IMR-90 (cell line): ENCODE measurements at regions not wholly inside any gene's neighbourhood (a gene's known extent, or its start where the extent isn't known, plus 50 kb on each side); places are given as distances from the start of the nearest gene placed in this dataset.
A peak's percentile ranks its signal among the peaks of the same experiment; 100 is the strongest.

Experiments used
- ATAC-seq: fragments of 200-7000 bp; cut with Tn5 transposase; 2 replicates; pipeline ENCODE4 v1.9.1; 2020; ENCODE audit warnings: low read depth, mild to moderate bottlenecking, moderate library complexity
- BruUV-seq: library from RNA; stranded (reverse); fragments of 400-500 nt; replicated peaks from 2 replicates; lab custom pipeline; 2021; lab: Mats Ljungman, UMichigan
- CTCF ChIA-PET: fragments of 300-600 bp; formaldehyde crosslinking; extraction: SDS; loops from one replicate; lab custom pipeline; 2021; ENCODE audit warnings: antibody characterized with exemption; lab: Yijun Ruan, JAX
- POLR2A ChIA-PET: fragments of 300-600 bp; sonication (Branson Sonifier 250); formaldehyde crosslinking; loops from one replicate; lab custom pipeline; 2022; ENCODE audit warnings: antibody characterized with exemption; ENCODE audit not compliant: unreplicated experiment; lab: Charles Lee
- DNase-seq: peaks from one replicate; pipeline ENCODE4 v3.0.0; 2013
- H2AFZ ChIP-seq: replicated peaks from 2 replicates; pipeline ENCODE3; 2013; ENCODE audit warnings: low read length, mild to moderate bottlenecking; ENCODE audit not compliant: poor library complexity
- H2AK5ac ChIP-seq: 2 replicates; pipeline ENCODE4 v1.6.1; 2013; ENCODE audit warnings: low read depth, low read length, inconsistent platforms
- H2AK9ac ChIP-seq: replicated peaks from 2 replicates; pipeline ENCODE3; 2013; ENCODE audit warnings: mild to moderate bottlenecking, low read depth, low read length, moderate library complexity; ENCODE audit not compliant: poor library complexity
- H2BK120ac ChIP-seq: 2 replicates; pipeline ENCODE4 v1.6.1; 2013; ENCODE audit warnings: low read depth, low read length, inconsistent platforms
- H2BK15ac ChIP-seq: 3 replicates; pipeline ENCODE4 v1.6.1; 2013; ENCODE audit warnings: low read depth, low read length, inconsistent platforms
- H2BK20ac ChIP-seq: 2 replicates; pipeline ENCODE4 v1.6.1; 2013; ENCODE audit warnings: low read depth, mild to moderate bottlenecking, inconsistent platforms, low read length, moderate library complexity
- H2BK5ac ChIP-seq: 2 replicates; pipeline ENCODE4 v1.6.1; 2013; ENCODE audit warnings: mild to moderate bottlenecking, low read depth, low read length, inconsistent platforms; ENCODE audit not compliant: poor library complexity, severe bottlenecking
- H3K14ac ChIP-seq: replicated peaks from 2 replicates; pipeline ENCODE4 v1.6.1; 2013; ENCODE audit warnings: low read depth, low read length, inconsistent platforms
- H3K18ac ChIP-seq: 2 replicates; pipeline ENCODE4 v1.6.1; 2013; ENCODE audit warnings: low read depth, low read length, control low read depth
- H3K23ac ChIP-seq: 2 replicates; pipeline ENCODE4 v1.6.1; 2013; ENCODE audit warnings: low read depth, low read length, inconsistent platforms
- H3K27ac ChIP-seq: 2 replicates; pipeline ENCODE4 v1.5.1; 2013; ENCODE audit warnings: mild to moderate bottlenecking, control low read depth, low read length; ENCODE audit not compliant: insufficient read depth
- H3K27me3 ChIP-seq: 2 replicates; pipeline ENCODE4 v1.6.1; 2013; ENCODE audit warnings: low read length; ENCODE audit not compliant: control insufficient read depth, insufficient read depth
- H3K36me3 ChIP-seq: 2 replicates; pipeline ENCODE4 v1.6.1; 2013; ENCODE audit warnings: low read length, mixed read lengths; ENCODE audit not compliant: control insufficient read depth, insufficient read depth
- H3K4ac ChIP-seq: 2 replicates; pipeline ENCODE4 v1.6.1; 2013; ENCODE audit warnings: low read depth, low read length, inconsistent platforms
- H3K4me1 ChIP-seq: 2 replicates; pipeline ENCODE4 v1.6.1; 2013; ENCODE audit warnings: low read length, mixed read lengths; ENCODE audit not compliant: control insufficient read depth, insufficient read depth
- H3K4me2 ChIP-seq: 2 replicates; pipeline ENCODE4 v1.6.1; 2013; ENCODE audit warnings: low read depth, mild to moderate bottlenecking, control low read depth, low read length, moderate library complexity
- H3K4me3 ChIP-seq: 2 replicates; pipeline ENCODE4 v1.5.1; 2013; ENCODE audit warnings: low read depth, mild to moderate bottlenecking, control low read depth, low read length, moderate library complexity; ENCODE audit not compliant: insufficient read depth
- H3K56ac ChIP-seq: 2 replicates; pipeline ENCODE4 v1.6.1; 2013; ENCODE audit warnings: low read length, inconsistent platforms; ENCODE audit not compliant: insufficient read depth; ENCODE audit errors: extremely low read depth
- H3K79me1 ChIP-seq, 2 experiments: 2 replicates each; pipeline ENCODE4 v1.6.1; 2013; ENCODE audit warnings: low read length in 2 of 2, inconsistent platforms in 1 of 2, low read depth in 1 of 2
- H3K9ac ChIP-seq: 2 replicates; pipeline ENCODE4 v1.6.1; 2013; ENCODE audit warnings: low read depth, low read length, control low read depth
- H3K9me1 ChIP-seq: 2 replicates; pipeline ENCODE4 v1.6.1; 2013; ENCODE audit warnings: low read length, inconsistent platforms; ENCODE audit not compliant: insufficient read depth
- H3K9me3 ChIP-seq: 2 replicates; pipeline ENCODE4 v1.6.1; 2013; ENCODE audit warnings: low read length; ENCODE audit not compliant: control insufficient read depth, insufficient read depth
- H4K20me1 ChIP-seq: 2 replicates; pipeline ENCODE4 v1.6.1; 2013; ENCODE audit warnings: low read length, inconsistent platforms; ENCODE audit not compliant: insufficient read depth
- H4K5ac ChIP-seq: 2 replicates; pipeline ENCODE4 v1.6.1; 2013; ENCODE audit warnings: mild to moderate bottlenecking, low read depth, low read length, control low read depth
- H4K8ac ChIP-seq, 2 experiments: 2 replicates each; pipeline ENCODE4 v1.6.1; 2013; ENCODE audit warnings: low read depth in 2 of 2, low read length in 2 of 2, control low read depth in 1 of 2, inconsistent platforms in 1 of 2
- H4K91ac ChIP-seq: 2 replicates; pipeline ENCODE4 v1.6.1; 2013; ENCODE audit warnings: low read depth, low read length, inconsistent platforms; ENCODE audit not compliant: insufficient read depth
- CEBPB ChIP-seq: IDR thresholded peaks from 2 replicates; pipeline ENCODE4 v1.6.1; 2012; ENCODE audit warnings: low read depth, low read length, improper control_type of control experiment
- WGBS, 2 experiments: methylation state at CpG; one replicate each; pipeline versions ENCODE4 v1.1.5 to v1.1.7; 2013; ENCODE audit warnings: missing lambda C conversion rate in 2 of 2; ENCODE audit not compliant: insufficient read length in 1 of 2; ENCODE audit errors: extremely low coverage in 2 of 2; 5-methylcytosine and 5-hydroxymethylcytosine counted together
- dilution Hi-C: fragments of 300-500 bp; cut with HindIII; formaldehyde crosslinking; loops from one replicate; pipeline ENCODE4 v1.14.3; 2018; ENCODE audit warnings: low sequenced_read_pairs; ENCODE audit not compliant: unreplicated experiment
- in situ Hi-C: fragments of 300-500 bp; cut with MboI; formaldehyde crosslinking; loops from 3 replicates; pipeline ENCODE4 v1.14.3; 2019; ENCODE audit warnings: low sequenced_read_pairs, inconsistent platforms, mixed read lengths
- intact Hi-C: fragments of 100-400 bp; cut with micrococcal nuclease; formaldehyde crosslinking; loops from 2 replicates; pipeline ENCODE4 v1.10.0; 2022
- TF ChIP-seq, protein P1 (sequence below): fragments of 150-350 bp; IDR thresholded peaks from 2 replicates; pipeline ENCODE4 v1.6.1; 2017; ENCODE audit warnings: mild to moderate bottlenecking, antibody characterized with exemption, low read length, low read depth

DNA sequence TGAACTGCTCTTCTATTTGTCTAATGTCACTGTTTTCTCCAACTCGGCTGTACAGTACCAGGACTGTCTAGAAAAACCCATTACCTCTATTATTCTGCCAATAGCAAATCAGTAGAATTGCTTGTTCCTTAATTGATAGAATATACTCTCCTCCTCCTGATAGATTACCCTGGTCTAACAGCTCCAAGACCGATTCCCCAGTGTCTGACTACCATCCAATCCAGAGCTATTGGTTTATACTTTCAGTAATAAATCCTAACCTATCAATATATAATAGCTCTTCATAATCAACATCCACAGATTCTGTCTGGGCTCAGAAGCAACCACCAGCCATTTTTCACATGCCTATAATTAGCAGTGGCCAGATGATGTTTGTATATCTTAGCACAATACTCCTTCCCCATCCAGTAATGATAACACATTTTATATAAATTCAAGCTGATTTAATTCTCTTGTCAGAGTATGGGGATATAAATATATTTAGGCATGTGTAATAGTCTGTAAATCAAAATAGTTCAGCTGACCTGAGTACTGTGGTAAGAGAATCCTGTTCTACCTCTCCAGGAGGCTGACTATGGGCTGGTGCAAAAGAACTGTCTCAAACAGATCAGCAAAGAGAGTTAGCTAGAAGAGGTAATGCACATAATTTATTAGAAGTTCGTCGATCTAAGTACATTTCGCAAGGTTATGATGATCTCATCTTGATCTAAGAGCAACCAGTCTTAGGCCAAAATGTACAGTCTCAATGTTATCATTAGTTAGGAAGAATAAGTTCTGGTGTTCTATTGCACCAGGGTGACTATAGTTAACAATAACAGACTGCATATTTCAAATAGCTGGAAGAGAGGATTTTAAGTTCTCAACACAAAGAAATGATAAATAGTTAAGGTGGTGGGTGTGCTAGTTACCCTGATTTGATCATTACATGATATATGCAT lies 193.4 kb downstream of the SHOX2 start:
- peak; percentile 19; the same call in 1 of the 2 replicates for TF ChIP-seq CEBPB
- TF ChIP-seq, protein P1, sequence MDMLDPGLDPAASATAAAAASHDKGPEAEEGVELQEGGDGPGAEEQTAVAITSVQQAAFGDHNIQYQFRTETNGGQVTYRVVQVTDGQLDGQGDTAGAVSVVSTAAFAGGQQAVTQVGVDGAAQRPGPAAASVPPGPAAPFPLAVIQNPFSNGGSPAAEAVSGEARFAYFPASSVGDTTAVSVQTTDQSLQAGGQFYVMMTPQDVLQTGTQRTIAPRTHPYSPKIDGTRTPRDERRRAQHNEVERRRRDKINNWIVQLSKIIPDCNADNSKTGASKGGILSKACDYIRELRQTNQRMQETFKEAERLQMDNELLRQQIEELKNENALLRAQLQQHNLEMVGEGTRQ, result no peak
- Histone ChIP-seq H2AFZ (no peak overlapping the region), H3K4me1 (peaks cover 7% of the 10 kb centered on the region), H3K4me2 (peak overlapping the region; percentile 55; the same call in 1 of the 2 replicates), H3K27me3 (no peaks in the 10 kb centered on the region), H3K9ac (no peak overlapping the region), H3K18ac (no peak overlapping the region; the same call in 1 of the 2 replicates), H4K91ac (no peak overlapping the region), H3K9me1 (no peaks in the 10 kb centered on the region), H3K23ac (no peak overlapping the region), H3K56ac (no peak overlapping the region), H4K20me1 (no peaks in the 10 kb centered on the region), H3K79me1 (no peaks in the 10 kb centered on the region), H2BK5ac (no peak overlapping the region), H2BK20ac (no peak overlapping the region), H2AK5ac (no peak overlapping the region), H2AK9ac (no peak overlapping the region), H3K9me3 (no peaks in the 10 kb centered on the region), H3K4ac (no peak overlapping the region), H3K36me3 (no peaks in the 10 kb centered on the region), H3K4me3 (no peak overlapping the region), H3K27ac (peak overlapping the region; percentile 39; the same call in 1 of the 2 replicates), H4K5ac (no peak overlapping the region), H4K8ac (no peak overlapping the region), H3K14ac (no peak overlapping the region), H2BK15ac (no peak overlapping the region), H2BK120ac (no peak overlapping the region)
- dilution Hi-C loops, result no loop called here
- BruUV-seq, result no TSS peak
- ChIA-PET POLR2A (no interaction called here), CTCF (interaction anchor here (0.6 kb wide), 1 partner anchor 275 kb away, joined by 3 read pairs; no protein-coding TSS in a partner anchor)
- in situ Hi-C loops, result no loop called here
- DNase-seq (peak; percentile 28), ATAC-seq (peak; percentile 75)
- intact Hi-C loops, result loop anchor here (2.0 kb wide), 1 partner anchor 380 kb away; no protein-coding TSS in a partner anchor
- no CpG with 5 or more reads among the region's 5 CpGs for WGBS, 2 experiments
